IMR-90 (cell line): ENCODE measurements at regions not wholly inside any gene's neighbourhood (a gene's known extent, or its start where the extent isn't known, plus 50 kb on each side); places are given as distances from the start of the nearest gene placed in this dataset.

Experiments
- MAFK ChIP-seq: IDR thresholded peaks from 2 replicates; pipeline ENCODE4 v1.6.1; 2012; ENCODE audit warnings: low read depth, low read length, improper control_type of control experiment
- POLR2A ChIP-seq: IDR thresholded peaks from 2 replicates; pipeline ENCODE4 v1.6.1; 2012; ENCODE audit warnings: mild to moderate bottlenecking, low read depth, low read length
- TF ChIP-seq, protein P1 (sequence below): conservative IDR thresholded peaks from 2 replicates; pipeline ENCODE4 v1.5.1; 2012; ENCODE audit warnings: mild to moderate bottlenecking, low read depth, low read length, improper control_type of control experiment

DNA sequence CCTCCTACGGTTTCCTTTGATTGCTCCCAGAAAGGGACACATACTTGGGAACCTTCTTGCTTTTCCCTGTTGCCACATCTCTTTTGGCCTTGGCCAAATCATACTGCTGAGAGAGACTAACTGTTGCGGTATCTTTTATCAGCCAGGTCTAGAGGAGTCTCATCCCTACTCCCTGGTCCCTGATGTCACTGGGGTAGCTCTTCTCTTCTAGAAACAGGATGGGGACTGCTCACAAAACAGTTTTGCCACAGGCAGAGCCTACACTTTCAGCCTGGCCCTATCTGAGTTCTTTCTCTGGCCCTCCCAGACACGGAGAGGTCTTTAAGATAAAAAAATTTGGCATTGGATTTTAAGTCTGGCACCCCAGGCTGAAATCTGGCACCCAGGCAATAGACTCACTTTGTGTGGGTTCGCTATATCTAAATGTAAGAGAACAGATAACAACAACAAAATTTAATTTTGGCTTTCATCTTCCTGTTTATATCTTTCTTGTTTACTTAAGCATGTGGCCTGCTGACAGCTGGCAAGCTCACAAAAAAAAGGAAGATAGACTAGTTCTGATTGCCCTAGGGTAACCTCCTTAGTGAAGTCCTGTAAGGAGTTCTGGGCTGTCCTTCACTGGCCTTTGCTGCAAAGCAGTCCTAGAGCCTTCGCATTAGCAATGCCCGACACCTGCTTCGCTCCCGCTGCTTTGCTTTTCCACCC is 228.3 kb upstream of the NPVF start:
- TF ChIP-seq, protein P1, sequence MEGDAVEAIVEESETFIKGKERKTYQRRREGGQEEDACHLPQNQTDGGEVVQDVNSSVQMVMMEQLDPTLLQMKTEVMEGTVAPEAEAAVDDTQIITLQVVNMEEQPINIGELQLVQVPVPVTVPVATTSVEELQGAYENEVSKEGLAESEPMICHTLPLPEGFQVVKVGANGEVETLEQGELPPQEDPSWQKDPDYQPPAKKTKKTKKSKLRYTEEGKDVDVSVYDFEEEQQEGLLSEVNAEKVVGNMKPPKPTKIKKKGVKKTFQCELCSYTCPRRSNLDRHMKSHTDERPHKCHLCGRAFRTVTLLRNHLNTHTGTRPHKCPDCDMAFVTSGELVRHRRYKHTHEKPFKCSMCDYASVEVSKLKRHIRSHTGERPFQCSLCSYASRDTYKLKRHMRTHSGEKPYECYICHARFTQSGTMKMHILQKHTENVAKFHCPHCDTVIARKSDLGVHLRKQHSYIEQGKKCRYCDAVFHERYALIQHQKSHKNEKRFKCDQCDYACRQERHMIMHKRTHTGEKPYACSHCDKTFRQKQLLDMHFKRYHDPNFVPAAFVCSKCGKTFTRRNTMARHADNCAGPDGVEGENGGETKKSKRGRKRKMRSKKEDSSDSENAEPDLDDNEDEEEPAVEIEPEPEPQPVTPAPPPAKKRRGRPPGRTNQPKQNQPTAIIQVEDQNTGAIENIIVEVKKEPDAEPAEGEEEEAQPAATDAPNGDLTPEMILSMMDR: no peak
- TF ChIP-seq POLR2A (no peak), MAFK (no peak)
